Osteocyte (in vitro differentiated cells): ENCODE measurements at regions not wholly inside any gene's neighbourhood (a gene's known extent, or its start where the extent isn't known, plus 50 kb on each side); places are given as distances from the start of the nearest gene placed in this dataset.

ENCODE experiments used
- DNase-seq: peaks from one replicate; pipeline ENCODE4 v3.0.0; 2021; ENCODE audit warnings: mixed read lengths; ENCODE audit not compliant: unreplicated experiment; ENCODE audit errors: extremely low spot score
- H3K27ac Mint-ChIP-seq: one replicate; pipeline ENCODE4 v1.8.0; 2021; ENCODE audit warnings: mild to moderate bottlenecking, mixed read lengths; ENCODE audit not compliant: unreplicated experiment
- H3K27me3 Mint-ChIP-seq: one replicate; pipeline ENCODE4 v1.8.0; 2021; ENCODE audit warnings: mixed read lengths; ENCODE audit not compliant: unreplicated experiment
- H3K36me3 Mint-ChIP-seq: one replicate; pipeline ENCODE4 v1.8.0; 2021; ENCODE audit warnings: mixed read lengths; ENCODE audit not compliant: unreplicated experiment
- H3K4me1 Mint-ChIP-seq: one replicate; pipeline ENCODE4 v1.8.0; 2021; ENCODE audit warnings: mixed read lengths; ENCODE audit not compliant: unreplicated experiment
- H3K4me3 Mint-ChIP-seq: one replicate; pipeline ENCODE4 v1.8.0; 2021; ENCODE audit warnings: mild to moderate bottlenecking, moderate library complexity, mixed read lengths; ENCODE audit not compliant: unreplicated experiment
- H3K9me3 Mint-ChIP-seq: one replicate; pipeline ENCODE4 v1.8.0; 2021; ENCODE audit warnings: mixed read lengths; ENCODE audit not compliant: unreplicated experiment
- CTCF ChIP-seq: fragments of 200-600 bp; sonication (generic); IDR thresholded peaks from 2 replicates; pipeline ENCODE4 v1.5.0; 2021; ENCODE audit warnings: antibody characterized with exemption, mild to moderate bottlenecking, moderate library complexity

- Mint-ChIP-seq H3K27ac (no peak overlapping the region), H3K4me3 (no peak overlapping the region), H3K36me3 (no peaks in the 10 kb centered on the region), H3K4me1 (no peaks in the 10 kb centered on the region), H3K9me3 (no peaks in the 10 kb centered on the region), H3K27me3 (peaks cover 27% of the 10 kb centered on the region)
- no peak for TF ChIP-seq CTCF
- DNase-seq = peak; percentile 77
Observed at GRCh38 chr20:58024241-58024721, 204.2 kb downstream of the ANKRD60 start.

- no peaks in the 10 kb centered on the region for H3K4me1 Mint-ChIP-seq
- no peak overlapping the region for H3K27ac Mint-ChIP-seq
- H3K4me3 Mint-ChIP-seq = no peak overlapping the region
- peaks cover 26% of the 10 kb centered on the region for H3K27me3 Mint-ChIP-seq
- no peak for DNase-seq
- no peaks in the 10 kb centered on the region for H3K36me3 Mint-ChIP-seq
- H3K9me3 Mint-ChIP-seq = no peaks in the 10 kb centered on the region
- no peak for TF ChIP-seq CTCF
Observed at GRCh38 chr20:58023781-58024180, 204.7 kb downstream of the ANKRD60 start.

- H3K9me3 Mint-ChIP-seq = no peaks in the 10 kb centered on the region
- H3K27me3 Mint-ChIP-seq = peaks cover 21% of the 10 kb centered on the region
- DNase-seq = no peak
- H3K27ac Mint-ChIP-seq = no peak overlapping the region
- no peak overlapping the region for H3K4me3 Mint-ChIP-seq
- H3K36me3 Mint-ChIP-seq = no peaks in the 10 kb centered on the region
- TF ChIP-seq CTCF = no peak
- no peaks in the 10 kb centered on the region for H3K4me1 Mint-ChIP-seq
Observed at GRCh38 chr20:58023346-58023745, 205.1 kb downstream of the ANKRD60 start.

- Mint-ChIP-seq H3K36me3 (no peaks in the 10 kb centered on the region), H3K9me3 (no peaks in the 10 kb centered on the region), H3K27me3 (peaks cover 15% of the 10 kb centered on the region), H3K4me3 (no peak overlapping the region), H3K27ac (no peak overlapping the region), H3K4me1 (peaks cover 4% of the 10 kb centered on the region)
- DNase-seq = no peak
- TF ChIP-seq CTCF = no peak
Observed at GRCh38 chr20:58022711-58023110, 205.7 kb downstream of the ANKRD60 start.

GRCh38 chr20:58021481-58021880 is 207.0 kb downstream of the ANKRD60 start:
- H3K4me3 Mint-ChIP-seq = no peak overlapping the region
- peaks cover 12% of the 10 kb centered on the region for H3K4me1 Mint-ChIP-seq
- H3K27me3 Mint-ChIP-seq = peaks cover 6% of the 10 kb centered on the region
- no peak for TF ChIP-seq CTCF
- H3K36me3 Mint-ChIP-seq = no peaks in the 10 kb centered on the region
- H3K27ac Mint-ChIP-seq = no peak overlapping the region
- no peaks in the 10 kb centered on the region for H3K9me3 Mint-ChIP-seq
- no peak for DNase-seq
